Right atrium auricular region (tissue), 2 donors: ENCODE measurements at regions not wholly inside any gene's neighbourhood (a gene's known extent, or its start where the extent isn't known, plus 50 kb on each side); places are given as distances from the start of the nearest gene placed in this dataset.

Experiments
- DNase-seq: peaks from one replicate; pipeline ENCODE4 v3.0.0-alpha.2; 2019; ENCODE audit warnings: low spot score
- H3K27ac ChIP-seq, 2 donors: fragments of 200-600 bp; sonication (generic); 1 replicate in 1 of 2; 2 replicates in 1 of 2; pipeline ENCODE4 v1.5.1; 2016 to 2019
- H3K27me3 ChIP-seq, 2 donors: fragments of 200-600 bp; sonication (generic); one replicate each; pipeline versions ENCODE4 v1.5.1 to v1.6.0; 2017 to 2019
- H3K36me3 ChIP-seq: fragments of 200-600 bp; sonication (generic); one replicate; pipeline ENCODE4 v1.5.1; 2016
- H3K4me1 ChIP-seq, 2 donors: fragments of 200-600 bp; sonication (generic); one replicate each; pipeline versions ENCODE4 v1.5.1 to v1.6.0; 2017 to 2019
- H3K4me3 ChIP-seq, 2 donors: fragments of 200-600 bp; sonication (generic); 1 replicate in 1 of 2; 2 replicates in 1 of 2; pipeline ENCODE4 v1.5.1; 2017 to 2019; ENCODE audit warnings: mild to moderate bottlenecking in 1 of 2, moderate library complexity in 1 of 2
- H3K9me3 ChIP-seq, 2 donors: fragments of 200-600 bp; sonication (generic); one replicate each; pipeline ENCODE4 v1.5.1; 2019
- CTCF ChIP-seq, 2 donors: fragments of 200-600 bp; sonication (generic); IDR thresholded peaks; one replicate each; pipeline ENCODE4 v1.5.1; 2019; ENCODE audit warnings: antibody characterized with exemption in 2 of 2

- H3K4me3 ChIP-seq, result no peak overlapping the region
- no peaks in the 10 kb centered on the region for H3K36me3 ChIP-seq
- no peak for DNase-seq
- no peak overlapping the region for H3K27ac ChIP-seq
- no peaks in the 10 kb centered on the region for H3K27me3 ChIP-seq
- H3K9me3 ChIP-seq, result no peaks in the 10 kb centered on the region
- TF ChIP-seq CTCF (IDR thresholded peaks at IDR 0.05), result no peak
- H3K4me1 ChIP-seq, result no peaks in the 10 kb centered on the region
Observed at GRCh38 chr7:114790521-114790920, 131.4 kb upstream of the MDFIC start.

- Histone ChIP-seq H3K4me1 (no peaks in the 10 kb centered on the region), H3K36me3 (no peaks in the 10 kb centered on the region), H3K27ac (no peak overlapping the region), H3K4me3 (no peak overlapping the region), H3K27me3 (no peaks in the 10 kb centered on the region), H3K9me3 (no peaks in the 10 kb centered on the region)
- DNase-seq, result no peak
- no peak for TF ChIP-seq CTCF (IDR thresholded peaks at IDR 0.05)
Observed at GRCh38 chr7:114791771-114792170, 130.1 kb upstream of the MDFIC start.

- no peak for DNase-seq
- Histone ChIP-seq H3K4me1 (no peaks in the 10 kb centered on the region), H3K27ac (no peak overlapping the region), H3K4me3 (no peak overlapping the region), H3K9me3 (no peaks in the 10 kb centered on the region), H3K36me3 (no peaks in the 10 kb centered on the region), H3K27me3 (no peaks in the 10 kb centered on the region)
- no peak for TF ChIP-seq CTCF (IDR thresholded peaks at IDR 0.05)
Observed at GRCh38 chr7:114793155-114793845, 128.6 kb upstream of the MDFIC start.

- H3K4me3 ChIP-seq, result no peak overlapping the region
- H3K4me1 ChIP-seq, result no peaks in the 10 kb centered on the region
- DNase-seq, result no peak
- H3K9me3 ChIP-seq, result no peaks in the 10 kb centered on the region
- no peak for TF ChIP-seq CTCF (IDR thresholded peaks at IDR 0.05)
- H3K27ac ChIP-seq, result no peak overlapping the region
- H3K27me3 ChIP-seq, result no peaks in the 10 kb centered on the region
- H3K36me3 ChIP-seq, result no peaks in the 10 kb centered on the region
Observed at GRCh38 chr7:114795475-114795874, 126.4 kb upstream of the MDFIC start.

- no peak for DNase-seq
- Histone ChIP-seq H3K9me3 (no peaks in the 10 kb centered on the region), H3K4me1 (no peaks in the 10 kb centered on the region), H3K27me3 (no peaks in the 10 kb centered on the region), H3K36me3 (no peaks in the 10 kb centered on the region), H3K27ac (no peak overlapping the region), H3K4me3 (no peak overlapping the region)
- no peak for TF ChIP-seq CTCF (IDR thresholded peaks at IDR 0.05)
Observed at GRCh38 chr7:114799628-114800028, 122.3 kb upstream of the MDFIC start.

GRCh38 chr7:114802632-114803031 lies 119.3 kb upstream of the MDFIC start:
- Histone ChIP-seq H3K27ac (no peak overlapping the region), H3K4me3 (no peak overlapping the region), H3K9me3 (no peaks in the 10 kb centered on the region), H3K27me3 (no peaks in the 10 kb centered on the region), H3K36me3 (no peaks in the 10 kb centered on the region), H3K4me1 (no peaks in the 10 kb centered on the region)
- no peak for TF ChIP-seq CTCF (IDR thresholded peaks at IDR 0.05)
- no peak for DNase-seq
